Erythroblast (primary cell): ENCODE measurements at regions not wholly inside any gene's neighbourhood (a gene's known extent, or its start where the extent isn't known, plus 50 kb on each side); places are given as distances from the start of the nearest gene placed in this dataset.

Experiments used
- GATA1 ChIP-seq: IDR thresholded peaks from 2 replicates; pipeline ENCODE4 v1.6.1; 2011; ENCODE audit warnings: low read depth, mild to moderate bottlenecking, control low read depth, low read length, moderate library complexity
- POLR2A ChIP-seq: IDR thresholded peaks from 2 replicates; pipeline ENCODE4 v1.6.1; 2011; ENCODE audit warnings: mild to moderate bottlenecking, low read length

GRCh38 chr22:47593911-47594311, 831.5 kb downstream of the TBC1D22A start:
- no peak for TF ChIP-seq POLR2A
- TF ChIP-seq GATA1: no peak
